Fibroblast of peridontal ligament (primary cell): ENCODE measurements at regions not wholly inside any gene's neighbourhood (a gene's known extent, or its start where the extent isn't known, plus 50 kb on each side); places are given as distances from the start of the nearest gene placed in this dataset.

Source experiments
- DNase-seq: peaks from one replicate; pipeline ENCODE4 v3.0.0-alpha.2; 2010; ENCODE audit errors: extremely low read depth

- DNase-seq, result no peak
These were observed 75.2 kb downstream of the RHCG start for GRCh38 chr15:89421219-89421618.

GRCh38 chr15:89419370-89419984 is 76.9 kb downstream of the RHCG start:
- DNase-seq, result peak; percentile 28

- no peak for DNase-seq
These were observed 79.1 kb downstream of the RHCG start for GRCh38 chr15:89417206-89417725.

GRCh38 chr15:89416339-89417183 is 79.8 kb downstream of the RHCG start:
- peak; percentile 15 for DNase-seq

- DNase-seq, result no peak
These were observed 79.9 kb upstream of the POLG start for GRCh38 chr15:89414571-89414970.

- DNase-seq, result no peak
These were observed 79.3 kb upstream of the POLG start for GRCh38 chr15:89413877-89414276.

- DNase-seq, result no peak
These were observed 78.3 kb upstream of the POLG start for GRCh38 chr15:89412905-89413411.

- no peak for DNase-seq
These were observed 75.4 kb upstream of the POLG start for GRCh38 chr15:89410039-89410435.

- no peak for DNase-seq
These were observed 74.8 kb upstream of the POLG start for GRCh38 chr15:89409184-89410038.

- peak; percentile 29 for DNase-seq
These were observed 74.0 kb upstream of the POLG start for GRCh38 chr15:89408372-89409183.

GRCh38 chr15:89406940-89407607 is 72.5 kb upstream of the POLG start:
- DNase-seq, result no peak

GRCh38 chr15:89406218-89406939 is 71.8 kb upstream of the POLG start:
- no peak for DNase-seq

GRCh38 chr15:89405494-89405893 is 70.9 kb upstream of the POLG start:
- no peak for DNase-seq

- no peak for DNase-seq
These were observed 69.4 kb upstream of the POLG start for GRCh38 chr15:89404023-89404422.

GRCh38 chr15:89402518-89402805 is 67.8 kb upstream of the POLG start:
- DNase-seq, result no peak

GRCh38 chr15:89401631-89402517 is 67.2 kb upstream of the POLG start:
- DNase-seq, result peak; percentile 72

GRCh38 chr15:89400782-89401545 is 66.3 kb upstream of the POLG start:
- DNase-seq, result no peak

- DNase-seq, result no peak
These were observed 65.6 kb upstream of the POLG start for GRCh38 chr15:89400116-89400781.
